Activated T-cell treated with anti-CD3 and anti-CD28 coated beads, Interleukin-2, amount 50 U/mL, for 24 hours (primary cell): ENCODE measurements at regions not wholly inside any gene's neighbourhood (a gene's known extent, or its start where the extent isn't known, plus 50 kb on each side); places are given as distances from the start of the nearest gene placed in this dataset.

Experiments
- DNase-seq: peaks from one replicate; pipeline ENCODE4 v3.0.0-alpha.2; 2020
- H3K27ac Mint-ChIP-seq: 2 replicates; pipeline ENCODE4 v1.8.0; 2020; ENCODE audit warnings: mild to moderate bottlenecking, mixed read lengths
- H3K27me3 Mint-ChIP-seq: 2 replicates; pipeline ENCODE4 v1.8.0; 2020; ENCODE audit warnings: mixed read lengths
- H3K36me3 Mint-ChIP-seq: 2 replicates; pipeline ENCODE4 v1.8.0; 2020; ENCODE audit warnings: low read depth, mixed read lengths
- H3K4me1 Mint-ChIP-seq: 2 replicates; pipeline ENCODE4 v1.8.0; 2020; ENCODE audit warnings: low read depth, mixed read lengths
- H3K4me3 Mint-ChIP-seq: 2 replicates; pipeline ENCODE4 v1.8.0; 2020; ENCODE audit warnings: mild to moderate bottlenecking, moderate library complexity, mixed read lengths
- H3K9me3 Mint-ChIP-seq: 2 replicates; pipeline ENCODE4 v1.8.0; 2020; ENCODE audit warnings: mixed read lengths

GRCh38 chr4:111776561-111776960 lies 368.7 kb upstream of the FAM241A start:
- no peak overlapping the region for H3K4me3 Mint-ChIP-seq
- no peaks in the 10 kb centered on the region for H3K9me3 Mint-ChIP-seq
- H3K27ac Mint-ChIP-seq = no peak overlapping the region
- no peak for DNase-seq
- H3K36me3 Mint-ChIP-seq = no peaks in the 10 kb centered on the region
- H3K27me3 Mint-ChIP-seq = no peaks in the 10 kb centered on the region
- H3K4me1 Mint-ChIP-seq = no peaks in the 10 kb centered on the region

GRCh38 chr4:111778543-111778942 lies 366.7 kb upstream of the FAM241A start:
- no peak for DNase-seq
- H3K9me3 Mint-ChIP-seq = no peaks in the 10 kb centered on the region
- no peaks in the 10 kb centered on the region for H3K27me3 Mint-ChIP-seq
- no peak overlapping the region for H3K4me3 Mint-ChIP-seq
- H3K27ac Mint-ChIP-seq = no peak overlapping the region
- no peaks in the 10 kb centered on the region for H3K36me3 Mint-ChIP-seq
- H3K4me1 Mint-ChIP-seq = no peaks in the 10 kb centered on the region

GRCh38 chr4:111780965-111781364 lies 364.3 kb upstream of the FAM241A start:
- no peak for DNase-seq
- Mint-ChIP-seq H3K27ac (no peak overlapping the region), H3K4me1 (no peaks in the 10 kb centered on the region), H3K36me3 (no peaks in the 10 kb centered on the region), H3K4me3 (no peak overlapping the region), H3K9me3 (no peaks in the 10 kb centered on the region), H3K27me3 (no peaks in the 10 kb centered on the region)

- H3K27ac Mint-ChIP-seq = no peak overlapping the region
These were observed 363.6 kb upstream of the FAM241A start for GRCh38 chr4:111781611-111782010.

GRCh38 chr4:111788099-111788498 lies 357.2 kb upstream of the FAM241A start:
- H3K9me3 Mint-ChIP-seq = no peaks in the 10 kb centered on the region
- H3K27ac Mint-ChIP-seq = no peak overlapping the region
- no peaks in the 10 kb centered on the region for H3K36me3 Mint-ChIP-seq
- DNase-seq = no peak
- H3K27me3 Mint-ChIP-seq = no peaks in the 10 kb centered on the region
- no peaks in the 10 kb centered on the region for H3K4me1 Mint-ChIP-seq
- H3K4me3 Mint-ChIP-seq = no peak overlapping the region

More at GRCh38 chr4:111781611-111782010, 363.6 kb upstream of the FAM241A start:
- Mint-ChIP-seq H3K9me3 (no peaks in the 10 kb centered on the region), H3K4me1 (no peaks in the 10 kb centered on the region), H3K27me3 (no peaks in the 10 kb centered on the region), H3K4me3 (no peak overlapping the region), H3K36me3 (no peaks in the 10 kb centered on the region)
- no peak for DNase-seq

GRCh38 chr4:111789901-111790640 lies 355.2 kb upstream of the FAM241A start:
- H3K27ac Mint-ChIP-seq = no peak overlapping the region
- DNase-seq = no peak
- H3K27me3 Mint-ChIP-seq = no peaks in the 10 kb centered on the region
- no peaks in the 10 kb centered on the region for H3K9me3 Mint-ChIP-seq
- H3K4me1 Mint-ChIP-seq = no peaks in the 10 kb centered on the region
- no peaks in the 10 kb centered on the region for H3K36me3 Mint-ChIP-seq
- no peak overlapping the region for H3K4me3 Mint-ChIP-seq

GRCh38 chr4:111792632-111793031 lies 352.6 kb upstream of the FAM241A start:
- Mint-ChIP-seq H3K9me3 (no peaks in the 10 kb centered on the region), H3K27me3 (no peaks in the 10 kb centered on the region), H3K4me1 (no peaks in the 10 kb centered on the region), H3K36me3 (no peaks in the 10 kb centered on the region), H3K27ac (no peak overlapping the region), H3K4me3 (no peak overlapping the region)
- no peak for DNase-seq

- Mint-ChIP-seq H3K36me3 (no peaks in the 10 kb centered on the region), H3K27ac (no peak overlapping the region), H3K9me3 (no peaks in the 10 kb centered on the region), H3K27me3 (no peaks in the 10 kb centered on the region), H3K4me3 (no peak overlapping the region), H3K4me1 (no peaks in the 10 kb centered on the region)
- no peak for DNase-seq
These were observed 351.7 kb upstream of the FAM241A start for GRCh38 chr4:111793433-111794091.

GRCh38 chr4:111797455-111798163 lies 347.6 kb upstream of the FAM241A start:
- H3K27ac Mint-ChIP-seq = no peak overlapping the region
- no peaks in the 10 kb centered on the region for H3K9me3 Mint-ChIP-seq
- no peaks in the 10 kb centered on the region for H3K27me3 Mint-ChIP-seq
- no peaks in the 10 kb centered on the region for H3K36me3 Mint-ChIP-seq
- H3K4me3 Mint-ChIP-seq = no peak overlapping the region
- no peaks in the 10 kb centered on the region for H3K4me1 Mint-ChIP-seq
- no peak for DNase-seq

GRCh38 chr4:111798840-111799239 lies 346.4 kb upstream of the FAM241A start:
- Mint-ChIP-seq H3K4me3 (no peak overlapping the region), H3K27ac (no peak overlapping the region)

GRCh38 chr4:111800551-111800950 lies 344.7 kb upstream of the FAM241A start:
- Mint-ChIP-seq H3K27ac (no peak overlapping the region), H3K4me3 (no peak overlapping the region), H3K4me1 (no peaks in the 10 kb centered on the region), H3K36me3 (no peaks in the 10 kb centered on the region), H3K9me3 (no peaks in the 10 kb centered on the region), H3K27me3 (no peaks in the 10 kb centered on the region)
- DNase-seq = no peak

More at GRCh38 chr4:111798840-111799239, 346.4 kb upstream of the FAM241A start:
- no peak for DNase-seq
- no peaks in the 10 kb centered on the region for H3K36me3 Mint-ChIP-seq
- H3K9me3 Mint-ChIP-seq = no peaks in the 10 kb centered on the region
- H3K27me3 Mint-ChIP-seq = no peaks in the 10 kb centered on the region
- no peaks in the 10 kb centered on the region for H3K4me1 Mint-ChIP-seq

- Mint-ChIP-seq H3K27me3 (no peaks in the 10 kb centered on the region), H3K4me1 (no peaks in the 10 kb centered on the region), H3K27ac (no peak overlapping the region), H3K36me3 (no peaks in the 10 kb centered on the region), H3K4me3 (no peak overlapping the region), H3K9me3 (no peaks in the 10 kb centered on the region)
- DNase-seq = no peak
These were observed 343.1 kb upstream of the FAM241A start for GRCh38 chr4:111802191-111802590.

GRCh38 chr4:111806331-111806730 lies 338.9 kb upstream of the FAM241A start:
- Mint-ChIP-seq H3K27me3 (no peaks in the 10 kb centered on the region), H3K36me3 (no peaks in the 10 kb centered on the region)

GRCh38 chr4:111807576-111807975 lies 337.7 kb upstream of the FAM241A start:
- Mint-ChIP-seq H3K4me3 (no peak overlapping the region), H3K4me1 (no peaks in the 10 kb centered on the region), H3K36me3 (no peaks in the 10 kb centered on the region), H3K9me3 (no peaks in the 10 kb centered on the region), H3K27me3 (no peaks in the 10 kb centered on the region), H3K27ac (no peak overlapping the region)
- no peak for DNase-seq

More at GRCh38 chr4:111806331-111806730, 338.9 kb upstream of the FAM241A start:
- H3K27ac Mint-ChIP-seq = no peak overlapping the region
- H3K9me3 Mint-ChIP-seq = no peaks in the 10 kb centered on the region
- H3K4me3 Mint-ChIP-seq = no peak overlapping the region
- no peak for DNase-seq
- no peaks in the 10 kb centered on the region for H3K4me1 Mint-ChIP-seq

- no peak for DNase-seq
- Mint-ChIP-seq H3K27me3 (no peaks in the 10 kb centered on the region), H3K36me3 (no peaks in the 10 kb centered on the region), H3K9me3 (no peaks in the 10 kb centered on the region), H3K4me1 (no peaks in the 10 kb centered on the region), H3K4me3 (no peak overlapping the region), H3K27ac (no peak overlapping the region)
These were observed 337.1 kb upstream of the FAM241A start for GRCh38 chr4:111808174-111808573.
